ENCODE measurements at regions not wholly inside any gene's neighbourhood (a gene's known extent, or its start where the extent isn't known, plus 50 kb on each side); places are given as distances from the start of the nearest gene placed in this dataset.

DNA sequence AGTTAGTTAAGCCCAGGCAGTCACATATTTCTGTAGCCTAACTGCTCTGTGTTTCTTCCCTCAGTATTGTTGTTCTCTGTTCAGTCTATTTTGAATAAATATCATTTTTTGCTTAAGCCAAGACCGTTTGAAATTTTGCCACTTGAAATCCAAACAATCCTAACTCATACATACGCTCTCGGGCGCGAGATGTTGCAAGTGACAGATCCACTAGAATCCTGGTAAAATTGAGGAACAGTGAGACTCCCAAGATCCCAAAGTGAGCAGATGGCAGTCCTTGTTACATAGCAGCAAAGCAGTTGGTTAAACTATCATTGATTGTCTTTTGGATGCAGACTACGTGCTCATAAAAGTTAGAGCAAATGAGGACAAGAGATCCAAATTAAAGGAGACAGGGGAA, 625.4 kb downstream of the TBL1XR1 start:
- TF ChIP-seq, protein P1, sequence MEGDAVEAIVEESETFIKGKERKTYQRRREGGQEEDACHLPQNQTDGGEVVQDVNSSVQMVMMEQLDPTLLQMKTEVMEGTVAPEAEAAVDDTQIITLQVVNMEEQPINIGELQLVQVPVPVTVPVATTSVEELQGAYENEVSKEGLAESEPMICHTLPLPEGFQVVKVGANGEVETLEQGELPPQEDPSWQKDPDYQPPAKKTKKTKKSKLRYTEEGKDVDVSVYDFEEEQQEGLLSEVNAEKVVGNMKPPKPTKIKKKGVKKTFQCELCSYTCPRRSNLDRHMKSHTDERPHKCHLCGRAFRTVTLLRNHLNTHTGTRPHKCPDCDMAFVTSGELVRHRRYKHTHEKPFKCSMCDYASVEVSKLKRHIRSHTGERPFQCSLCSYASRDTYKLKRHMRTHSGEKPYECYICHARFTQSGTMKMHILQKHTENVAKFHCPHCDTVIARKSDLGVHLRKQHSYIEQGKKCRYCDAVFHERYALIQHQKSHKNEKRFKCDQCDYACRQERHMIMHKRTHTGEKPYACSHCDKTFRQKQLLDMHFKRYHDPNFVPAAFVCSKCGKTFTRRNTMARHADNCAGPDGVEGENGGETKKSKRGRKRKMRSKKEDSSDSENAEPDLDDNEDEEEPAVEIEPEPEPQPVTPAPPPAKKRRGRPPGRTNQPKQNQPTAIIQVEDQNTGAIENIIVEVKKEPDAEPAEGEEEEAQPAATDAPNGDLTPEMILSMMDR (IDR thresholded peaks at IDR 0.05): no peak
- no peak for TF ChIP-seq POLR2A (IDR thresholded peaks at IDR 0.05)
